ENCODE measurements at regions not wholly inside any gene's neighbourhood (a gene's known extent, or its start where the extent isn't known, plus 50 kb on each side); places are given as distances from the start of the nearest gene placed in this dataset.

GRCh38 chr20:22402550-22402949 is 181.8 kb downstream of the FOXA2 start:
- TF ChIP-seq POLR2A (IDR thresholded peaks at IDR 0.05) = no peak
- TF ChIP-seq CTCF (IDR thresholded peaks at IDR 0.05) = no peak
